NCI-H460 (cell line): ENCODE measurements at regions not wholly inside any gene's neighbourhood (a gene's known extent, or its start where the extent isn't known, plus 50 kb on each side); places are given as distances from the start of the nearest gene placed in this dataset.

Experiments
- DNase-seq: peaks from one replicate; pipeline ENCODE4 v3.0.0-alpha.2; 2016; ENCODE audit warnings: low read depth; ENCODE audit errors: extremely low read depth

DNA sequence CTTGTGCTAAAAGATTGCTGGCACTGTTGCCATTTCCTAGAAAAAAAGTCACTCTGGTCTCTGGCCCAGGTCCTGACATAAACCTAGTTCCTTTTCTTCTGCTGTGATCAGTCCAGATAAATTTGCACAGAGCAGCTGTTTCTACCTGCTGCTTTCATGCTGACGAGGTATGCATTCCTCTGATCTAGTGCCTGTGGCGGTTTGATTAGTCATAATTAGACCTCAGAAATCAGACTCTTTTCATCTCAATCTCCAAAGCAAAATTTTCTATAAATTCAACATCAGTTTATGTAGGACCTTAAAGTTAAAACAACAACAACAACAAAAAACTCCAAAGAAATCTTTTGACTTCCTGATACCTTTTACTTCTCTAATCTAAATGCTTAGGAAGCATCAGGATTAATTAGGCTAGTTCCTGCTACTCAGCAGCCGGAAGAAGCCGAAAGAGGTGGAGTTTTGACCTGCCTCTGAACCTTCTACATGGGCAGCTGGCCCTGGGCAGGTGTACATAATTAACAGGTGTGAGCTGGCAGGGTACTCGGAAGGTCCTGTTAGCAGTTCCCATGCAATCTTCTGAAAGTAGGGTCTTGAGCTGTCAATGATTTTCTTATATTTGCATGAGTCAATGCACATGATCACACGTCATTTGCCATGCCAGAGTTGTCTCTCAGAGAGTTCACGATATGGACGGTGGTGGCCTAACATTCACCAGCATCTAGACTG, 83.3 kb upstream of the CCDC112 start:
- no peak for DNase-seq

DNA sequence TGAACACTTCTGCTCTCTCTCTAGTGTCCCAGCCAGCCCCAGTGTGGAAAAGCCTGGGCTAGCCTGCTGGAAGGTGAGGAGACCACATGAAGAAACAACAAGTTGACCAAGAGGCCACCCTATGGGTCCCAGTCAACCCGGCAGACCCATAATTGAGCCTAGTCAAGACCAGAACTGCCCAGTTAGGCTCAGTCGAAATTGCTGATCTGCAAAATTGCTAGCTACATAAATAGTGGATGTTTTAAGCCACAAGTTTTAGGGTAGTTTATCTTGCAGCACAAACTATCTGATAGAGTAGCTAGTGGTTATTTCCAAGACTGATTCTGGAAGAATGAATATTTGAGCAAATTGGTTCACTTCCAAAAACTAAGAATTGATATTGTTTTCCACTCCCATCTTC, 82.3 kb upstream of the CCDC112 start:
- no peak for DNase-seq

DNA sequence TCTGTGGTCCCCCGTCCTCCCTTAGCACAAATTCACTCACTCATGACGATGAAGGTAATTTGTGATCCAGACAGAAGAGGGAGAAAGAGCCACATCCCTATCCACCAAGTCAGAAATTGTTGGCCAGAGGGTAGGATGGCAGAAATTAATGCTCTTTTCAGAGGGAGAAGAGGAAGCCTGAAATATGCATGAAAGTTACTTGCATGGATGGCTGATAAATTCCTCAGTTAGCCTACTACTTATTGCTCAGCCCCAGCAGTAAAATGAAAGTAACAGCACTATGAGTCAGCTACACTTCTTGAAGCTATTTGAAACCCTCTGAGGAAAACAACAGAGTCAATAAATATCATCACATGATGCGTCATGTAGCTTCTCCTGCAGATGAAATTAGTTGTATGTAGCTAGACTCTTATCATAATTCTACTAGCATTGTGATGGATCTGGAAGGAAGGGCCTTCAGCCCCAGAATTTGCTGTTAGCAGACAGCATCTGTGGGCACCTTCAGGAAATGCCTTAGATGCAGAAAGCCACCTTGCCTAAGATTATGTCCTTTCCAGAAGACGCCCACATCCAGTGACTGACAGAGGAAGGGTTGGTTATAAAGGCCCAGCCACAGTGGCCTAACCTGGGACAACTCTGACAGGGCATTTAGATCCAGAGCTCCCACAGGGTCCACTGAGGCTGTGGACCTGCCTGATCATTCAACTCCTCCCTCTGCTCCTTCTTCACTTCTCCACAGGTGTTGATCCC, 81.2 kb upstream of the CCDC112 start:
- peak; percentile 42 for DNase-seq

DNA sequence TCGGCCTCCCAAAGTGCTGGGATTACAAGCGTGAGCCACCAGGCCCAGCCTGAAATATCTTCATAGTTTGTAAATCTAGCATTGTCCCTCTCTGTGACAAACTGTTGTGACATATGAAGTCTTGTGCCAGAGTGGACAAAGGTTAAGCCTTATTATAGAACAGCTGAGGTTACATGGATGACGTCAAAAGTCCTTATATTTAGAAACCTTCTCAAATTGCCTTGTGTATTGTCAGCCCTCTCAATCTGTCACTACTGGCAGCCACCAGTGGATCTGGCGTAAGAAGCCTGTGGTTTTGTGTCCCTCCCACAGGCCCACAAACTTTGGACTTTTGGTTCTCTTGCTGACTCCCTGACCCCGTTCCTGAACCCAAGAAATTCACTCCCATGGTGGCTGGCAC, 79.4 kb upstream of the CCDC112 start:
- no peak for DNase-seq

DNA sequence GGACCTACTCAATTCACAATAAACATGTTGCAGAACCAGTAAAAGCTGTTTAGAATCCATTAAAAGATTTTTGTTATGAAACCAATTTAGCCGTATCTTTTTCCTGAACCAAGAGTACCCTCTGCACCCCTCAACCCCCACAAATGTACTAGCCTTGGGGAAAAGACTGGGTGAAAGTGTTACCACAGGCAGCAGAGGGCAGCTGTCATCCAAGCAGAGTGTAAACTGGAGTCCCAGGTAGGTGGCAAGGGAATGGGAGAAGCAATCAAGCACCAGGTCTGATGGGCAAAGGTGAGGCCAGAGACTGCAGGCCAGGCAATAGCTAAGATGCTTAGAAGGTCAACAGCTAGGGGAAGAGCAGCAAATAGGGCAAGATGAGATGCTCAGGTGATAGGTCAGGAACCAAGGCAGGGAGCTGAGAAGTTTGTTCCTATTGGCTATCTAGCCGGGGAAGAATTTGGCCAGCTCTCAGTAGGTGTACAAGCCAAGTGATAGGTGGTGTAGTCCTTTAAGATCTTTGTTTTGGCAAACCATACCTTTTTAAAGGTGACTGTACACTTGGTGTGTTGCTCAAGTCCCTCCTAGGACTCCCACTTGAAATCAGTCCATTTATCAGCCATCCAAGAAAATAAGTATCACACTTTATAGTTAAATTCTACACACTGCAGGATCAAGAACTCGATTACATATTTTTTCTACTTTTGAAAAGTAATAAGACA, 77.8 kb upstream of the CCDC112 start:
- DNase-seq = no peak

DNA sequence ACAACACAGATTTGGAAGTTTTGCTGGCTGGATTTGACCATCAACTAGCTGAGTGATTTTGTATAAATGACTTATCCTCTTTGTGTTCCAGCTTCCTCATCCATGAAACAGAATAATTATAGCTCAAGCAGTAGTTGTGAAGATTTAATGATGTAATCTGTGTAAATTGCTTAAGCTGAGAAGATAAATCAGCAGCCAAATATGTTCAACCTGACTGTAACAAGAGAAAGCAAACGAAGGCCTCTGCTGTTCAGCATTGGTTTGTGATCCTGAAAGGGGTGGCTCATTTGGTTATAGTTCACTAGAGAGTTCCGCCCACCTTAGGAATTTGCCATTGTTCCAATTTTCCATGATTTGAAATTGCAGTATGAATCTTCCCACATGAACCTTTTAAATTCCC, 75.7 kb upstream of the CCDC112 start:
- DNase-seq = no peak

DNA sequence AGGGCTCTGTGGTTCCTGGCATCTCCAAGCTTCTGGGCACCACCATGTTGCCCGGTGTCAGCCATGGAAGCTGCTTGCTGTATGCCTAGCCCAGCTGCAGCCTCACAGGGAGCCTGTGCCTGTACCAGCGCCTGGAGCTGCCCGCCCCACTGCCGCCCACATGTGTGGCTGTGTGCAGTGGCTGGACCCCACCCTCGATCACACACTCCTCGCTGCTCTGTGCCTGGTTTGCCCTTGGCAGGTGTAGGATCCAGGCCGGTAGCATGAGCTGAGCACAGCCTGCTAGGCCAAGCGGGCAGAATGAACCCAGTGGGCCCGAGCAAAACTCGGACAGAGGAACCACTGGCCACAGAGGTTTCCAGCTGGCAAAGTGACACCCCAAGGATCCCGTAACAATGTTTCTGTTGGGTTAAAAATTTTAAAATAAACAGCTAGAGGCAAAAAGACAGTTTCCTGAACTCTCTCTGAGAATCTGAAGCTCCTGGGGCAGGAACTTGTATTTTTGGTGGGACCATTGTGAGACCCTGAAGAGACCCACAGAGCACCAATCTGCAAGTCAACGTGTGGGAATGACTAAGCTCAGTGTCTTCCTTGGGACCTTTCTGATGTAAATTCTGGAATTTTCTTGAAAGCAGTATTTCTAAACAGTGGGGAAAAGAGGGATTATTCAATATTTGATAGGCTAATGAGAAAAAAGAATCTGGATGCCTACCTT, 73.1 kb upstream of the CCDC112 start:
- no peak for DNase-seq

DNA sequence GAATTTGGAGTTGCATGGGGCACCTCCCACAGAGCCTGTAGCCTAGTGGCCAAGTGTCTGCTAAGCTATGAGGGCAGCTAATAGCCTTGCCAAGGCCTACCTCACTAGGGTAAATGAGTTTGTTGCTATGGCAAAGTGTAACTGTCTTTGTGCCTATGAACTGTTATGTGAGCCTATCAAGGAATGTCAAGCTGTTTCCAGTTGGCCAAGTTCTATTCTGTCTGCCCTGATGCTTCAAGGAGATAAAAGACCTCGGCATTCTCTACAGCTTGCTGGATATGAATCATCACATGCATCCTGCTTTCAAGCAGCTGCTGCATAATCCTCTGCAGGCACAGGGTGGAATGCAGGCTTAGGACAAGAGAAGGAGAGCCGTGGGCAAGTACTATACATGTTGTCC, 69.8 kb upstream of the CCDC112 start:
- DNase-seq = no peak

DNA sequence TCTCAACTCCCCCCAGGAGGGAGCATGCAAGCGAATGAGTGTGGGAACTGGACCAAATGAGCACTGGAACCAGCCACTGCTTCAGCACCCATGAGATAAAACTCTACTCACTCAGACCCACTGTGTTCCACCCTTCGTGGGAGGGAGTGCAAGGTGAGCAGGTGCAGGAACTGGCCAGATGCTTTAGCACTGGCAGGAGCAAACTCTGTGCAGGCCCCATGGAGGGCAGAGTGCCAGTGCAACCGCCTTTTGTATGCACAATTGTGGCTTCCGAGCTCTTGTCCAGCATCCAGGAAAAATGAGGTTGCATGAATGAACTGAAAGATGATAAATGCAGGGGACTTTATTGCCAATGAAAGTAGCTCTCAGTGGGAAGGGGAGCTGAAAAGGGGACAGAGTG, 67.4 kb upstream of the CCDC112 start:
- no peak for DNase-seq

DNA sequence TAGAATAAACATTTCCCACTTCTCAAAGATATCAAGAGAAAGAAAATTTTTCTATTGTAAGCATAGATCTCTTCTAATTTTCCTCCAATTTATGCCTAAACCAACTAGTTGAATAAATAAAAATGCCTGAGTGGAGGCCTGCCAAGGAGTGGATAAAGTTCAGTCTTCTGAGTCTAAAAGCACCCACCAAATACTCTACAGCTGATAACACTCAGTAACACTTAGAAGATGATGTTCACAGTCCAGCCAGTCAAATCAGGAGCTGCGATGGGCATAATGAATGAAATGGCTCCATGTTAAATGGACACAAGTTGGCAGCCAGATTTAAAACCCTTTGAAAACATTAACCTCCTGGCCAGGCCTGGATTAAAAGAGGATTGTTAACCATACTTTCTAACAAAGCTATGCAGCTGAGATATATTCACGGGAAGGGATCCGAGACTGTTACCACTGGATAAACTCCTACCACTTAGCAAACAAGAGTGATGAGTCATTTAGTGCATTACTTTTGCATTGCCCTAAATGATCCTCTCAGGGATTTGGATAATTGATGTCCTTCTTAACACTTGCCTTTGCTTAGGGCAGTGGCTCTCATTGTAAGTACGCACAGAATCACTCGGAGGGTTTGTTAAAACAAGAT, 63.7 kb upstream of the CCDC112 start:
- no peak for DNase-seq

DNA sequence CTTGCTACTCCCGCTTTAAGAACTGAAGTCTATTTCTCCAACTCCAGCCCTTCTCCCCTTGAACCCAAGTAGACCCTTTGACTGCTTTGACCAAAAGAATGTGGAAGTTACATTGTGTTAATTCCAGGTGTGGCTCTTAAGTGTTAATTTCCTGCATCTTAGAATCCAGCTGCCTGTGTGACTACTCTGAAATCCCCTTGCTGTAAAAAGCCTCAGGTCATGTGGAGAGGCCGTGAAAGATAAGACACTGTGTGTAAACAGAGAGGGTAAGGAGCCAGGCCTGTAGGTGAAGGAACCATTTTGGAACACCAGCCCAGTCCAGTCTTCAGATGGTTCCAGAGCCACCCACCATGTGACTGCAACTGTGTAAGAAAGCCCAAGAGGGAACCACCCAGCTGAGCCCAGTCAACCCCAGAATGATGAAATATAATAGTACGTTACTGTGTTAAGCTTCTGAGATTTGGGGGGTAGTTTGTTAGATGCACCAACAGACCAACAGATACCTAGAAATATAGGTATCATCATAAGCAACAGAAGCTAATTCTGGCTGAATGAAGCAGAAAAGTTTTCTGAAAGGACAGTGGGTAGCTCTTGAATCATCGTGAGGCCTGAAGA, 59.4 kb upstream of the CCDC112 start:
- DNase-seq = no peak

DNA sequence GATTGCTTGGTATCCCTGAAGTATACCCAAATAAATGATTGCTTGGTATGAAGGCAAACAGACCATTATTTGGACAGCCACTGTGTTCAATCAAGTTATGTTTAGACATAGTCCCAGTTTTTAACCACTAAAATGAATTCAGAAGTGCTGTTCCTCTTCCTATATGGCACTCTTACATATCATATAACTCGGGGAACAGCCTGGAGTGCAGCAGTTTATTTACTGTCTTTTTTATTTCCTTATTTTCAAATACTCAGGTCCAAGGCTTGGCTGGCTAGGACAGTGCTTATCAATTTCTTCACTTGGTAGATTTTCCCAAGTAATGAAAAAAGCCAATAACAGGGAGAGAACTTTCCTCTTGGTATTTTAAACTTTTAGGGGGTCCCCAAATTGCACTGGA, 58.6 kb upstream of the CCDC112 start:
- no peak for DNase-seq

DNA sequence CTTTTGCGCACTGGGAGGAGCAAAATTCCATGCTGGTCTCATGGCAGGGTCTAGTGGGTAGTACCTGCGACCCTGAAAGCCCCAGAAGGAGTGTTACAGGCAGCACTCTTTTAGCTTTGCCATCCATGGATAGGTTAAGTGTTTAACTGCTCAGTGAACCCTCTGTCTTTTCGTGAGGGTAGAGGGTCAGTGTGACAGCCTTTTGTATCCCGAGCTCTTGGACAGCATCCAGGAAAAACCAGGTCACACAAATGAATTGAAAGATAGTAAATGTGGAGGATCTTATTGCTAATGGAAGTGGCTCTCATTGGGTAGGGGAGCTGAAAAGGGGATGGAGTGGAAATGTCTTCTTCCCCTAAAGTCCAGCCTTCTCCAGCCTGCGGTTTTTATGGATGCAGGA, 57.8 kb upstream of the CCDC112 start:
- no peak for DNase-seq

DNA sequence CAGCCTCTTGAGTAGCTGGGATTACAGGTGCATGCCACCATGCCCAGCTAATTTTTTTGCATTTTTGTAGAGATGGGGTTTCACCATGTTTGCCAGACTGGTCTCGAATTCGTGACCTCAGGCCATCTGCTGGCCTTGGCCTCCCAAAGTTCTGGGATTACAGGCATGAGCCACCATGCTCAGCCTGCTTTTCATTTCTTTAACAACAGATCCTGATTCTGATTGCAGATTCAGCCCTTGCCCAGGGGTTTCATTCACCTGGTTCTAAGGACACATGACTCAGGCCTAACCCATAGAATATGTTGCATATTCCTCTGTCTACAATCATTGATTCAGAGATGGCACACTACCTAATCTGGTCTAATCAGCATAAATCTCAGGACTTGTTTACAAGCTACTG, 56.1 kb upstream of the CCDC112 start:
- no peak for DNase-seq

DNA sequence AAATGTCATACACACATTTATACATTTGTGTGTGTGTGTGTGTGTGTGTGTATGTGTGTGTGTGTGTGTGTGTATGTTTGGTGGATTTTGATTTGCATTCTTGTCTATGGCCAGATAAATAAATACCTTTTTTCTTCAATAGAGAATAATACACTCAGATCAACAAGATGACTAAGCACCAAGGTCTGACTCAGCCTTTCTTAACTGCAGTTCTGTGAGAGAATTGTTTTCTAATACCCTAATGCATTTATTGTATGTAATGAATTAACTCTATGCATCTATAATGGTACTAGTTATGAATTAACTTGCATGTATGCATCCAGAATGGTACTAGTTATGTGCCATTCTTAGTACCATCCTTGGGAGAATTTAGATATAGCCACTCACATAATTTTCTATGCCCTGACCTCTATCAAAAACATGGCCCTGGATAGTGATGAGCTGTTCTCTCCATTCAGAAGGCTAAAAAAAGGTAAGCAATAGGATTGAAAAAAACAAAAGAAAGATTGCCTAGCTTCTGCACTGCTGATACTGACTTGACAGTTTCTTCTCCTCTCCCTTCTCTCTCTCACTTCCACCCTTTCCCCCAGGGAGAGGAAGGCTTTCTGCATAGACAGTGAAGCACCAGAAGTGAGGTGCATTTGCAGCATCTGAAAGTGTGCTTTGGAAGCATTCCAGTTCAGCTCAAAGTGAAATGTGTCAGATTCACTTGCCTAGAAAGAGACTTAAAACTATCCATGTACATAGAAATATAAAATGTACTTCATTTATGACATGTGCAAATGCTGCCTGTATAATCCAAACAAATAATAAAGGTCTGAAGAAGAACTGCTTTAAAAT, 55.1 kb upstream of the CCDC112 start:
- peak; percentile 44 for DNase-seq

DNA sequence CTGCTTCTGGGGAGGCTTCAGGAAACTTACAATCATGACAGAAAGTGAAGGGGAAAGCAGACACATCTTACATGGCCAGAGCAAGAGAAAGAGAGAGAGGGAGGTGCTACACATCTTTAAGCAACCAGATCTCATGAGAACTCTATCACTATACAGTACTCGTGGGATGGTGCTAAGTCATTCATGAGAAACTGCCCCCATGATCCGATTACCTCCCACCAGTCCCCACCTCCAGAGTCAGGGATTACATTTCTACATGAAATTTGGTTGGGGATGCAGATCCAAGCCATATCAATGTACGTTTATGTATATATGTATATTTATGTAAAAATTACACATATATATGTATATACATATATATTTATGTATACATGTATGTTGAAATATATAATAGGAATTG, 54.4 kb upstream of the CCDC112 start:
- no peak for DNase-seq

DNA sequence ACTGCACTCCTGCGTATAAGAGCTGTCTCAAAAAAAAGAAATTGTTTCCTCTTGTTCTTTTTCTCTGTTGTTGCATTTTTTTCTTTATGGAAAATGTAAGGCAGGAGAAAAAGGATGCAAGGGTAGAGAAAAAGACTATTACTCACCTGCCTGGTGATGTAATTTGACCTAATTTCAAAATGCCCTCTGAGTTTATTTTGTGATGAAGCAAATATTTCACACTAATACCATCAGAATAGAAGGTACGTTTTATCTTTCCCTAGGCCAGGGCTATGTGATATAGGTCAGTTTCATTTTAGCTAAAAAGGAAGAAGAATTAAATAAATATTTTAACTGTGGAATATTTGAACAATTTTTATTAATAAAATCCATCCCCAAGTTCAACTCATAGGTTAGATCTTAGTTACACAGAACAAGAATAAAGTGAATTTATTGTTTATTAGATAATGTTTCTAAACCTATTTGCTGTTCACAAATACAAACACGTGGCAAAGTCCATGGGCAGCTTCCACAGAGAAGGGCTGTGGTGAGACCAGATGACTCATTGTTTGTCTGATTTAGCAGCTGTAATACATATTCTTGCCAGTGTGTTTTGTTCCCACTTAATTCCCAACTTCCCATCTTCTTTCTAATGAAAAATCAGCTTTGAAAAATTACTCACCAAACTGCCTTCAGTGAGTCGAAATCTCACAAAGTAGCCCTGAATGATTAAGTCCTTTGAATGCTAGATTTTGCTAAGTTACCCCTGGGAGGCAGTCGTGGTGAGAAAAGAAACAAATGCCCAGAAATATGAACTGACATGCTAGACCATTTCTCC, 52.8 kb upstream of the CCDC112 start:
- DNase-seq = peak; percentile 72

DNA sequence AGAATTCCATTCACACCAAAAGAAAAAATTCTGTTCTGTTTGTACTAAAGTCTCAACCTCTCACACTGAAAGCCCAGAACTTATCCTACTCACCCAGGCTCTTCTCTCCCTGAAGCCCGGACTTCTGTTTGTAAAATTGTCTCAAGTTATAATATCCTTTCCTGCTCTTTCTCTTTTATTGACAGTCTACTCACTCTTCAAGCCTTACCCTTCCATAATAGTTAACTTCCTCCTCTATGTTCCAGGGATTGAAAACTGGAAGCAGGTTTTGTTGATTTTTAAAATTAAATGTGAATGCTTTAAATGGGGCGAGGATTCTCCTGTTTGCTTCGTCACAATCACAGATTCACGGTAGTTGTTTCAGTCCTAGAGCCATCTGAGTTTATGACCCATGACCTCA, 51.7 kb upstream of the CCDC112 start:
- DNase-seq = no peak
